ENCODE measurements at regions not wholly inside any gene's neighbourhood (a gene's known extent, or its start where the extent isn't known, plus 50 kb on each side); places are given as distances from the start of the nearest gene placed in this dataset.

DNA sequence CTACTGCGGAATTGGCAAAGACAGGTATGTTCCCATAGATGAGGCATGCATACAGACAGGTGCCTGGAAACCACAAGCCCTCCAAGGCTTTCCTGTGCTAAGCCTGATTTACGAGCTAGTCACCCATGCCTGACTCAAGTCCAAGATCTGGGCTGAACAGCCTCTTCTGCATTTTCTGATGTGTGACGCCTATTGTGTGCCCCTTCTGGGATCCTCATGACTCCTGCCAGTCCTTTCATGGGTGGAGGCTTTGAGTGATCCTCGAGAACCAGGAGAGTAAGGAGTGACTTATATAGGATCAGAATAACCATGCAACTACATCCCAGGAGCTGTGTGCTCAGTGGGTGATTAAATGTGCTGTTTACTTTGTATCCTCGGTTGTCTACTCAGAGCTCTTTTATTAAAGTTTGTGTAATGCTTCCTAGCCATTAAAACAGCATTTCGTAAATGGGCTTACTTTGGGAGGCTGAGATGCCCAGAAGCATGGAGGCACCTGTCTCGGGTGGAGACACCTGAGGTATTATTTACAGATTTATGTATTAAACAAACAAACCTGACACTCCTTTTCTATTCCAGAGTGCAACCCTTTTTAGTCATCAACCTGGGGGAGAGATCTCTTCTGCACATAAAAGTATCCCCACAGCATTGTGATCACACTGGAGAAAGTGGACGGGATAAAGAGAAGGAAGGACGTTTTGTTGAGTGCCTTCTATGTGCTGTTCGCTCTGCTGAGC is 373.0 kb upstream of the DYNLRB2 start:
- Mint-ChIP-seq H3K36me3 (ENCODE audit: low read depth) (no peaks in the 10 kb centered on the region), H3K4me1 (no peaks in the 10 kb centered on the region), H3K27me3 (no peaks in the 10 kb centered on the region), H3K9me3 (no peaks in the 10 kb centered on the region), H3K27ac (no peak overlapping the region), H3K4me3 (no peak overlapping the region)
- no peak for DNase-seq
- intact Hi-C loops (cut with micrococcal nuclease), result no loop called here
- TF ChIP-seq, protein P1, sequence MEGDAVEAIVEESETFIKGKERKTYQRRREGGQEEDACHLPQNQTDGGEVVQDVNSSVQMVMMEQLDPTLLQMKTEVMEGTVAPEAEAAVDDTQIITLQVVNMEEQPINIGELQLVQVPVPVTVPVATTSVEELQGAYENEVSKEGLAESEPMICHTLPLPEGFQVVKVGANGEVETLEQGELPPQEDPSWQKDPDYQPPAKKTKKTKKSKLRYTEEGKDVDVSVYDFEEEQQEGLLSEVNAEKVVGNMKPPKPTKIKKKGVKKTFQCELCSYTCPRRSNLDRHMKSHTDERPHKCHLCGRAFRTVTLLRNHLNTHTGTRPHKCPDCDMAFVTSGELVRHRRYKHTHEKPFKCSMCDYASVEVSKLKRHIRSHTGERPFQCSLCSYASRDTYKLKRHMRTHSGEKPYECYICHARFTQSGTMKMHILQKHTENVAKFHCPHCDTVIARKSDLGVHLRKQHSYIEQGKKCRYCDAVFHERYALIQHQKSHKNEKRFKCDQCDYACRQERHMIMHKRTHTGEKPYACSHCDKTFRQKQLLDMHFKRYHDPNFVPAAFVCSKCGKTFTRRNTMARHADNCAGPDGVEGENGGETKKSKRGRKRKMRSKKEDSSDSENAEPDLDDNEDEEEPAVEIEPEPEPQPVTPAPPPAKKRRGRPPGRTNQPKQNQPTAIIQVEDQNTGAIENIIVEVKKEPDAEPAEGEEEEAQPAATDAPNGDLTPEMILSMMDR (IDR thresholded peaks at IDR 0.05), result no peak
- POLR2A ChIA-PET, result no interaction called here
- ATAC-seq (ENCODE audit: low read depth), result no peak
- CTCF ChIA-PET, result no interaction called here

DNA sequence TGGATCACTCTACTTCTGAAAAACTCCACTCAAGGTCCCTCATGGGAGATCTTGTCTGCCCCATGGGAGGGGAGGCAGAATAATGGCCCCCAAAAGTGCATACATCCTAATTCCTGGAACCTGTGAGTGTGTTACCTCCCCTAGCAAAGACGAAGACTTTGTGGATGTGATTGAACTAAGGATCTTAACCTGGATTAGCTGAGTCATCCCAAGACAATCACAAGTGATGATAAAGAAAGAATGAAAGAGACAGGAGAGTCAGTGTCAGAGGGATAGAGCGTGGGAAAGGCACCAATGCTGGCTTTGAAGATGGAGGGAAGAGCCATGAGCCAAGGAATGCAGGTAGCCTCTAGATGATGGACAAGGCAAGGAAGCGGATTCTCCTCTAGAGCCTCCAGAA is 374.7 kb upstream of the DYNLRB2 start:
- ATAC-seq (ENCODE audit: low read depth) (no peak), DNase-seq (no peak)
- Mint-ChIP-seq H3K4me3 (no peak overlapping the region), H3K27me3 (no peaks in the 10 kb centered on the region), H3K27ac (no peak overlapping the region), H3K9me3 (no peaks in the 10 kb centered on the region), H3K4me1 (no peaks in the 10 kb centered on the region), H3K36me3 (ENCODE audit: low read depth) (no peaks in the 10 kb centered on the region)
- TF ChIP-seq, protein P1 (IDR thresholded peaks at IDR 0.05), result no peak
- intact Hi-C loops (cut with micrococcal nuclease), result no loop called here
- CTCF ChIA-PET, result no interaction called here
- POLR2A ChIA-PET, result no interaction called here

DNA sequence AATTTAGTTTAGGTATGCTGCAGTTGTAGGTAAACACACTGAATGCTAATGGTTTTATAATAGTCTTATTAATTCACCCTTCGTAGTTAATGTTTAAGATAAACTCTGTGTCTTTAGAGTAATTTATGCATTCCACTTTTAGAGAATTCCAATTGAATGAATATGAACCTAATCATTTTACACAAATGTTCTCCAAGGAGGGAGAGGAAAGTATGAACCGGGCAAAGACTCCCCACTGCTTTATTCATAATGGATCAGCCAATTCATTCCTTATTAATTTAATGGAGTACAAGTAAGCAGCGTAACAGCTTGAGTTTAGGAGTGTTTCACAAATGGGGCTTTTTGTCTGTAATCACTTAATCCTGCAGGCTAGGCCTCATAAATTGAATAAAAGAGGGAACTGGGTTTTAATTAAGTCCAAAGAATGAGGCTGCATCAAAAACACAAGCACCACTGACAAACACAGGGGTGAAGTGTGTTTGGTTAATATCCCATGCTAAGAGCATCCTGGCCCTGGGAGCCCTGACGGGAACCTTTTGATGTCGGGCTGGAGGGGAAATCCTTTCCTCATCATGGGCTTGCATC is 375.7 kb upstream of the DYNLRB2 start:
- Mint-ChIP-seq H3K27me3 (no peaks in the 10 kb centered on the region), H3K27ac (no peak overlapping the region), H3K9me3 (no peaks in the 10 kb centered on the region), H3K36me3 (ENCODE audit: low read depth) (no peaks in the 10 kb centered on the region), H3K4me1 (no peaks in the 10 kb centered on the region), H3K4me3 (no peak overlapping the region)
- CTCF ChIA-PET, result no interaction called here
- TF ChIP-seq, protein P1 (IDR thresholded peaks at IDR 0.05), result no peak
- intact Hi-C loops (cut with micrococcal nuclease), result no loop called here
- DNase-seq (no peak), ATAC-seq (ENCODE audit: low read depth) (no peak)
- POLR2A ChIA-PET, result no interaction called here

DNA sequence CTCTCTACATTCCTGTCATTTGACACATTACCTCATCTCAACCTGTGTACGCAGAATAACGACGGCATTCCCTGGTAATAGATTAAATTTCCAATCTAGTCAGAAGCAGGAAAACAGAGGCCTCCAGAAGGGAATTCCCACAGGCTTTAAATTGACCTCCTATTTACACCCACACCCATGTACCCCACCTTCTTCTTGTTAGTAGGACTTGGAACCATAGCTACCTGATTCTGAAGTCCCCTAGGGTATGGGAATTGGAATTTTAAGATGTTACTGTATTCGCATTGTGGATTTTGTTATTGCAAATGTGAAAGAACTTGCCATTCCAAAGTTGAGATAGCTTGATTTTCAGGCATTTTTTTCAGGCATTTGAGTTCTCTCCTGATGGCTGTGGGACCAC is 377.5 kb upstream of the DYNLRB2 start:
- H3K4me3 Mint-ChIP-seq, result no peak overlapping the region
- intact Hi-C loops (cut with micrococcal nuclease), result no loop called here
- no peak overlapping the region for H3K27ac Mint-ChIP-seq
- DNase-seq (no peak), ATAC-seq (ENCODE audit: low read depth) (no peak)
- TF ChIP-seq, protein P1 (IDR thresholded peaks at IDR 0.05), result no peak
- H3K36me3 Mint-ChIP-seq (ENCODE audit: low read depth), result no peaks in the 10 kb centered on the region
- no peaks in the 10 kb centered on the region for H3K9me3 Mint-ChIP-seq
- CTCF ChIA-PET, result no interaction called here
- H3K4me1 Mint-ChIP-seq, result no peaks in the 10 kb centered on the region
- POLR2A ChIA-PET, result no interaction called here
- H3K27me3 Mint-ChIP-seq, result no peaks in the 10 kb centered on the region

DNA sequence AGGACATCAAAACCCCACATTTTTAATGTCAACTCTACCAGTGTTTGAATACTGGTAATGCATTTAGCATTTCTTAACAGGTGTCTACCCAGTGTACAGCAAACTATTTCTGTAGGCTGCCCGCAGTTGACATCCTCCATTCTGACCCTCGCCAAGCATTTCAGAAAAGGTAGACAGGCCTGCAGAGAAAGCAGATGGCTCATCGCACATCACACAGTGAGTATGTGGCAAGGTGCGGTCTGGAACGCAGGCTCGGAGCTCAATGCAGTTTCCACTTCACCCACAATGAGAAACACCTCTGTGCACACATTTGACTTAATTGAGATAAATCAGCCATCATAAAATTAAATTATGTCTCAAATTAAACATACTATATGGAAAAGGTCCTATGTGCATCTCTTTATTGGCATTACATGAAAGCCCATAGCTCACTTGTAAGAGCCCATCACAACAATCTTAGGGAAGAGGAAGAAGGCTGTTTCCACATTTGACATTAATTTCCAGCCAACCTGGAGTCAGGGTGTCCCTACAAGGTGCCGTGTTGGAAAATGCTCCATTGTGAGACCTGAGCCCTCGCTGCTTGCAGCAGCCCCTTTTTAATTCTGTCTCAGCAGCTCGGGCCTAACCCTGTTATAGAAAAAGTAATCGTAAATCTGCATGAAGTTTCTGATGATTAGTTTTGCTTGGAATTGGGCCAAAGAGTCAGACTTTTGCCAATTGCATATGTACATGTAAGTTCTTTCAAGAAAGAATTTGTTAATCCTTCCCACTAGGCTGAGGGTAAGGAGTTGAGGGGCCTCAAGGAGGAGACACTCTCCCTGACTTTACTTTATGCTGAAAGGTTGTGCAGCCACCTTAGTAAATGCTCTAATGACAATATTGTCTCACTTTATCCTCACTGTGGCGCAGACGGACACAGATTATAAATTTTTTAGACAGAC is 378.7 kb upstream of the DYNLRB2 start:
- no peaks in the 10 kb centered on the region for H3K4me1 Mint-ChIP-seq
- ChIA-PET CTCF (no interaction called here), POLR2A (no interaction called here)
- no peak overlapping the region for H3K4me3 Mint-ChIP-seq
- no peak overlapping the region for H3K27ac Mint-ChIP-seq
- no peaks in the 10 kb centered on the region for H3K27me3 Mint-ChIP-seq
- TF ChIP-seq, protein P1 (IDR thresholded peaks at IDR 0.05), result no peak
- no peaks in the 10 kb centered on the region for H3K9me3 Mint-ChIP-seq
- intact Hi-C loops (cut with micrococcal nuclease), result no loop called here
- DNase-seq, result no peak
- ATAC-seq (ENCODE audit: low read depth), result no peak
- no peaks in the 10 kb centered on the region for H3K36me3 Mint-ChIP-seq (ENCODE audit: low read depth)
